Epithelial cell of proximal tubule (primary cell): ENCODE measurements at regions not wholly inside any gene's neighbourhood (a gene's known extent, or its start where the extent isn't known, plus 50 kb on each side); places are given as distances from the start of the nearest gene placed in this dataset.

Source experiments
- DNase-seq: peaks from one replicate; pipeline ENCODE4 v3.0.0-alpha.2; 2011; ENCODE audit warnings: low read depth
- H3K4me3 ChIP-seq: 2 replicates; pipeline ENCODE4 v1.5.1; 2011; ENCODE audit warnings: low read depth, mild to moderate bottlenecking, low read length
- TF ChIP-seq, protein P1 (sequence below): conservative IDR thresholded peaks from 2 replicates; pipeline ENCODE4 v1.5.1; 2012; ENCODE audit warnings: low read depth, mild to moderate bottlenecking, low read length

- TF ChIP-seq, protein P1, sequence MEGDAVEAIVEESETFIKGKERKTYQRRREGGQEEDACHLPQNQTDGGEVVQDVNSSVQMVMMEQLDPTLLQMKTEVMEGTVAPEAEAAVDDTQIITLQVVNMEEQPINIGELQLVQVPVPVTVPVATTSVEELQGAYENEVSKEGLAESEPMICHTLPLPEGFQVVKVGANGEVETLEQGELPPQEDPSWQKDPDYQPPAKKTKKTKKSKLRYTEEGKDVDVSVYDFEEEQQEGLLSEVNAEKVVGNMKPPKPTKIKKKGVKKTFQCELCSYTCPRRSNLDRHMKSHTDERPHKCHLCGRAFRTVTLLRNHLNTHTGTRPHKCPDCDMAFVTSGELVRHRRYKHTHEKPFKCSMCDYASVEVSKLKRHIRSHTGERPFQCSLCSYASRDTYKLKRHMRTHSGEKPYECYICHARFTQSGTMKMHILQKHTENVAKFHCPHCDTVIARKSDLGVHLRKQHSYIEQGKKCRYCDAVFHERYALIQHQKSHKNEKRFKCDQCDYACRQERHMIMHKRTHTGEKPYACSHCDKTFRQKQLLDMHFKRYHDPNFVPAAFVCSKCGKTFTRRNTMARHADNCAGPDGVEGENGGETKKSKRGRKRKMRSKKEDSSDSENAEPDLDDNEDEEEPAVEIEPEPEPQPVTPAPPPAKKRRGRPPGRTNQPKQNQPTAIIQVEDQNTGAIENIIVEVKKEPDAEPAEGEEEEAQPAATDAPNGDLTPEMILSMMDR, result no peak
- DNase-seq, result no peak
Measured at GRCh38 chr6:140401761-140402160, 1027.3 kb upstream of the CITED2 start.

DNA sequence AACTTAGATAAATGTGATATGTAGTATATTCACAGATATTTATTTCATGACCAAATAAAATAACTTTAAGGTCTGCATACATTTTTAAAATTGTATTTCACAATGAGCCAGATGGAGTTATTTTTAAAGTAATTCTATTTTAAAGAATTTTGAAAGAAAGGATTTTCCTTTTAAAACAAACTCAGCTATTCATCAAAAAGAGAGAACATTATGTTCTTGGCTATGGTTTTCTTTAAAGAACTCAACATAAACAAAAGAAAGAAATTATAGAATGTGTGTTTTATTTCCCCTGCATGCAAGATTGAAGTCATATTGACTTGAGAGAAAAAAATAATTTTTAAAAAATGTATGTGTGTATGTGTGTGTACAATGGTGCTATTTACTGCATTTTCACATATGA lies 1023.6 kb upstream of the CITED2 start:
- no peak for DNase-seq
- no peak overlapping the region for H3K4me3 ChIP-seq
- TF ChIP-seq, protein P1, result no peak

More at GRCh38 chr6:140401761-140402160, 1027.3 kb upstream of the CITED2 start:
- no peak overlapping the region for H3K4me3 ChIP-seq

- TF ChIP-seq, protein P1, result no peak
- H3K4me3 ChIP-seq, result no peak overlapping the region
- DNase-seq, result no peak
Measured at GRCh38 chr6:140397106-140397505, 1022.7 kb upstream of the CITED2 start.

- H3K4me3 ChIP-seq, result no peak overlapping the region
- DNase-seq, result no peak
- TF ChIP-seq, protein P1, result no peak
Measured at GRCh38 chr6:140393665-140394540, 1019.5 kb upstream of the CITED2 start.

DNA sequence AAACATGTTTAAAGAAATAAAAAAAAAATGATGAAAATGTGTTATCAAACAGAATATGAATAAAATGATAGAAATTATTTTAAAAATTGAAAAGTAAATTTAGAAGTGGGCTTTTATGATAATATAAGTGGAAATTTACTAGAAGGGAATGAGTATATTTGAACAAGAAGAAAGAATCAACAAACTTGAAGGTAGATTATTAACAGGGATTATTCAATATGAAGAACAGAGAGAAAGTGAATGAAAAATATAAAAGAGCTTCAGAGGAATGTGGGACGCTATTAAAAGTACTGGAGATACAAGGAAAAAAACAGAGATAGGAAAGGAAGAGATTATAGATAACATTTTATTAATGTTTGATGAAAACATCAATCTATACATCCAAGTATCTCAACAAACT lies 1014.4 kb upstream of the CITED2 start:
- no peak for DNase-seq
- H3K4me3 ChIP-seq, result no peak overlapping the region
- TF ChIP-seq, protein P1, result no peak

- DNase-seq, result no peak
- no peak overlapping the region for H3K4me3 ChIP-seq
- TF ChIP-seq, protein P1, result no peak
Measured at GRCh38 chr6:140388192-140388802, 1013.8 kb upstream of the CITED2 start.
